GM19240 (cell line): ENCODE measurements at regions not wholly inside any gene's neighbourhood (a gene's known extent, or its start where the extent isn't known, plus 50 kb on each side); places are given as distances from the start of the nearest gene placed in this dataset.

Experiments used
- DNase-seq: peaks from one replicate; pipeline ENCODE4 v3.0.0; 2011; ENCODE audit warnings: low spot score; ENCODE audit not compliant: insufficient read length

GRCh38 chr20:16220826-16221225, 352.4 kb downstream of the KIF16B start:
- no peak for DNase-seq

GRCh38 chr20:16219182-16219581, 354.1 kb downstream of the KIF16B start:
- no peak for DNase-seq

GRCh38 chr20:16216914-16217230, 356.4 kb downstream of the KIF16B start:
- no peak for DNase-seq

- DNase-seq = no peak
Observed at GRCh38 chr20:16216227-16216913, 356.9 kb downstream of the KIF16B start.

GRCh38 chr20:16215041-16215440, 358.2 kb downstream of the KIF16B start:
- DNase-seq = no peak

- DNase-seq = no peak
Observed at GRCh38 chr20:16212790-16213189, 360.5 kb downstream of the KIF16B start.

GRCh38 chr20:16209951-16210361, 363.3 kb downstream of the KIF16B start:
- DNase-seq = no peak

GRCh38 chr20:16209357-16209756, 363.9 kb downstream of the KIF16B start:
- no peak for DNase-seq

GRCh38 chr20:16208443-16208842, 364.8 kb downstream of the KIF16B start:
- no peak for DNase-seq

- DNase-seq = no peak
Observed at GRCh38 chr20:16206817-16207216, 366.4 kb downstream of the KIF16B start.

- DNase-seq = no peak
Observed at GRCh38 chr20:16205507-16205906, 367.7 kb downstream of the KIF16B start.

- no peak for DNase-seq
Observed at GRCh38 chr20:16203096-16203495, 370.2 kb downstream of the KIF16B start.

GRCh38 chr20:16201191-16201590, 372.1 kb downstream of the KIF16B start:
- DNase-seq = no peak

- DNase-seq = no peak
Observed at GRCh38 chr20:16197696-16198095, 375.6 kb downstream of the KIF16B start.

- no peak for DNase-seq
Observed at GRCh38 chr20:16195671-16196070, 377.6 kb downstream of the KIF16B start.

- no peak for DNase-seq
Observed at GRCh38 chr20:16194617-16195360, 378.5 kb downstream of the KIF16B start.

GRCh38 chr20:16191496-16191895, 381.8 kb downstream of the KIF16B start:
- DNase-seq = no peak

GRCh38 chr20:16189371-16189770, 383.9 kb downstream of the KIF16B start:
- DNase-seq = no peak

GRCh38 chr20:16187956-16188616, 385.2 kb downstream of the KIF16B start:
- no peak for DNase-seq

GRCh38 chr20:16179919-16180318, 393.3 kb downstream of the KIF16B start:
- DNase-seq = no peak

- DNase-seq = no peak
Observed at GRCh38 chr20:16179371-16179770, 393.9 kb downstream of the KIF16B start.

- no peak for DNase-seq
Observed at GRCh38 chr20:16178546-16179135, 394.6 kb downstream of the KIF16B start.
